ENCODE measurements at regions not wholly inside any gene's neighbourhood (a gene's known extent, or its start where the extent isn't known, plus 50 kb on each side); places are given as distances from the start of the nearest gene placed in this dataset.

DNA sequence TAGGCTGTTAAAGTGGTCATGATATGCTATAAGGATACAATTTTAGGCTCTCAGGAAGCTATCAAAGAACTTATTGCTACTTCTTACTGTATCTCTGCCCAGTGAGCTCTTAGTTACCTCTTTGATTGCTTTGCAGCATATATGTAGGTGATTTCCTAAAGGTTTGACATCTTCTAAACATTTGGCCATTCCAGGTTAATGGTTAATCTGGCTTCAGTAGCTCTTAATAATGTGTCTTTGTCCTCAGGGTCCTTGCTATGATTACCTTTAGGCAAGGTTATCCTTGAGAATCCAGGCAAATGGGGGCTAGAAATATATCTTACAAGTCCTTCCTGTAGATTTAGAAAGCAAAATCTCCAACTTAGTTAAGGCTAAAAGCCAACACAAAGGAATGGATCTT, 575.4 kb downstream of the TFAP2B start:
- no peak for DNase-seq (ENCODE audit: low spot score)

DNA sequence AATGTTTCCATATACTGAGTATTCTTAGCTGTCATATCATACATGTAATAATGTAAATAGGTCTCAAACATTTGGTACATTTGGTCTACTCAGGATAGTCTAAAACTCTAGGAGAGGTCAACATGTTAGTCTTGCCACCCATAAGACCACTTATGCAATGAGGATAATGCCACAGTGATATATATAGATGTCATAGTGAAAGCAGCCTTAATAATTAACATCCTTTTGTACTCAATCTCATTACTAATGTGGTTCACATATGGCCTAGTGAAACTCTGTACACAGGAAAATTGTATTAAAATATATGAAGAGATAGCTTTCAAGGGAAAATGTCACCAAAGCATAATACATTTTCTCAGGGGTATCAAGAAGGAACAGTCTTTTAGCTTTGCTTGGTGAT, 577.9 kb downstream of the TFAP2B start:
- no peak for DNase-seq (ENCODE audit: low spot score)

DNA sequence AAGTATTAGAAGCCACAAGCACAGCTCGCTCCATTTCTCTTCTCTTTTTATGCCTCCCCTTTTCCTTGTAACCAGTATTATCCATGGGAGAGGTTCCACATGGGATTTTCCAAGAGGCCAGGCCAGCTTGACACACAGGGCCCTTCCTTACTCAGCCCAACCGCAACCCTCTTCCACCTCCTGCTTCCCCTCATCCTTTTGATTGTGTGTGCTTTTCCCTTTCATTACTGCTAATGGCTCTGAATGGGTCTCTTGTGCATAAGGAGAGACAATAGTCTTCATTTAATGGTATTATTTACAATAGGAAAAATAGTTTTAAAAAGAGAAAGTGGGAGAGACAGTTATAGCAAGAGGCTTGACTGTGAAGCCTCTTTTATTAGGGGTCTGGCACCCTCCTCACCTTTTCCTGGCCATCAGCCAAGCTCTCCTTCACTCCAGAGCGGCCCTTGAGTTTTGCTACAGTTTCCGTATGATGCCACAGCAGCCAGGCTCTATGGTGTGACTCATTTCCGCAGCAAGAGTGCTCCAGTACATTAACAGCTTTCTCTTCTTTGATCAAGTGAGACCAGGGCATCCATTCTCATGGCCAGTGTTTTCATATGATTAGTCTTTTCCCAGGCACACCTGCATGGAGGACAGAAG, 579.5 kb downstream of the TFAP2B start:
- no peak for DNase-seq (ENCODE audit: low spot score)

DNA sequence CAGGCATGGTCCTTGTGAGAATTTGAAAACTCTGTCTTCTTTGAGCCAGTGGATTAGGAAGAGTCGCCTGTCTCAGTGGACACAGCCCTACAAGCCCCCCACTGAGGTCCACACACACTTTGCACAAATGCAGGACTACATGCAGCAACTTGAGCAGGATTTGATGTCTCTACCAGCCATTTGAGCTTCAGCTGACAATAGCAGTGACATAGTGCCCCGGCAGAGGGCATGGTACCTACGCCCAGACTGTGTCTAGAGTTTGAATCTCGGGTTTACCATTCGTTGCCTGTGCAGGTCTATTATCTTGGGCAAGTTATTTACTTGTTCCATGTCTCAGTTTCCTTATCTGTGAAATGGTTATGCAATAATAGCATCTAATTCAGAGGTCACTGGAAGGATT, 580.1 kb downstream of the TFAP2B start:
- DNase-seq (ENCODE audit: low spot score): peak; percentile 8

DNA sequence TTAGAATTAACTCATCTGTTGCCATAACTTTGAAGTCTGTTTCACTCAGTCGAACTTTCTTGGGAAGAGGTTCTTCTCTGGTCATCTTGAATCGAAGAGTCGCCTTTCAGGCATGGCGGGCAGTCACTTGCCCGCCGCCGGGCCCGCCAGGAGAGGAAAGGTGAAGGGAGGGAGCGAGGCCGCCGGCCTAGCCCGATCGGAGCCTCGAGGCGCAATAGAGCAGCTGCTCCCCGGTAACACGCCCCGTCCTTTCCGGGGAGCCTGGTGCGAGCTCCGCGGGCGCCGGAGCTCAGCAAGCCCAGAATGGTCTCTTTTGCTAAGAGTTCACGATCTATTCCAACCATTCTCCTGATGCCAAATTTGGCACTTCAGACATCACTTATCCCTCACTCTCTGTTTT, 591.8 kb downstream of the TFAP2B start:
- no peak for DNase-seq (ENCODE audit: low spot score)

DNA sequence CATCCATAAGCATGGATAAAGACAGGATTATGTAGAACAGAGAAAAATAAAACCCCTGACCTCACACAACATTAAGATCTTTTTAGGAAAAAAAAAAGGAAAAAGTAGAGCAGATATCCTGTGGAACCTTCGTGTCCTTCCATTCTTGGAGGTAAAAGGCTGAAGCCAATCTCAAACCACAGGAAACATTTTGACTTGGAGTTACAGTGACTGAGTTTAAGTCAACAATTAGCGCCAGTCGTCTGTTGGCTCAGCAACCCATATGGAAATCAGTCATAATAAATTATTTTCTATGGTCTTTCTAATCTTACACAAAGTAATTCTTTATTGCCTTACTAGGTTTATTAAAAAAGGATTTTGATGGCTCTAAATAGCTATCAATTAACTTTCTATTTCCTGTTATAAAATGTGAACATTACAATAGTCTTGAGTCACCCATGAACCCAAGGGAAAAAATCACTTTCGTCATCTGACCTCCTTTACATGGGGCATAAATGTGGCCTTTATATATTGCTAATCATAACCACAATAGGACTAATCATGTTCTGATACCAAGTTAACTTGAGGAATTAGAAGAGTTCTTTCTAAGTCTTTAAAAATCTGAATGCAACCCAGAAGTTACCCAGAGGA, 592.9 kb downstream of the TFAP2B start:
- DNase-seq (ENCODE audit: low spot score): no peak

DNA sequence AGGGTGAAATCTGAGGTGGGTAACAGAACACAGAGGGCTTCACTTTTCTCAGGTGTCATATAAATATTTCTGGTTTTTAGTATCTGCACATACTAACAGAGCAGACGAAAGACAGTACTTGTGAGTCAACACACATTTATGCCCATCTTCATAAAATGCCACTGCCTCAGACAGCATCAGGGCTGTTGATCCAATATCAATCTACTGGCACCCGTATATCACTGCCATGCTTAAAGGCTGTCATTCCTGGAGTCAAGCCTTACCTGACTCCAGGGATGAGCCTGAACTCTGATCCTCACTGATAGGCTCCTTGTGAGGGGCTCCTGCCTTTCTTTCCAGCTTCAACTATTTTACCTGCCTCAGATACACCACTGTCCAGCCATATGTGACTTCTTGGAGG, 595.7 kb downstream of the TFAP2B start:
- DNase-seq (ENCODE audit: low spot score): no peak

DNA sequence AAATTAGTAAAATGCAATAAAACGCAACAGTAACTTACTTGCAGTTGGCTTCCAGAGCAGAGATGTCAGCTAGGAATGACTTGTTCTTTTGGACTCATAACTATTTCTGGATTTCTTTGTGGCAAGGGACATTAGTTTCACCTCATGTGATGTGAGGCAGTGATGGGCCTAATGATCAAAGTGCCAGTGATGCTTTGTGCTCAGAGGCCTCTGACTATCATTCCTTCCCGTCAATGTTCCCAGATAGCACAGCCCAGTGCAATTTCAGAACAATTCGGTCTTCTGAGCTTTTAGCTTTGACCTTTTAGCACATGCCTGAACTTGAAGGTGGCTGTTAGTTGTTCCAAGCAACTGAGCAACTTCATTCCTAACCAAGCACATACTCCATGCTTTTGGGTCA, 596.8 kb downstream of the TFAP2B start:
- DNase-seq (ENCODE audit: low spot score): no peak

DNA sequence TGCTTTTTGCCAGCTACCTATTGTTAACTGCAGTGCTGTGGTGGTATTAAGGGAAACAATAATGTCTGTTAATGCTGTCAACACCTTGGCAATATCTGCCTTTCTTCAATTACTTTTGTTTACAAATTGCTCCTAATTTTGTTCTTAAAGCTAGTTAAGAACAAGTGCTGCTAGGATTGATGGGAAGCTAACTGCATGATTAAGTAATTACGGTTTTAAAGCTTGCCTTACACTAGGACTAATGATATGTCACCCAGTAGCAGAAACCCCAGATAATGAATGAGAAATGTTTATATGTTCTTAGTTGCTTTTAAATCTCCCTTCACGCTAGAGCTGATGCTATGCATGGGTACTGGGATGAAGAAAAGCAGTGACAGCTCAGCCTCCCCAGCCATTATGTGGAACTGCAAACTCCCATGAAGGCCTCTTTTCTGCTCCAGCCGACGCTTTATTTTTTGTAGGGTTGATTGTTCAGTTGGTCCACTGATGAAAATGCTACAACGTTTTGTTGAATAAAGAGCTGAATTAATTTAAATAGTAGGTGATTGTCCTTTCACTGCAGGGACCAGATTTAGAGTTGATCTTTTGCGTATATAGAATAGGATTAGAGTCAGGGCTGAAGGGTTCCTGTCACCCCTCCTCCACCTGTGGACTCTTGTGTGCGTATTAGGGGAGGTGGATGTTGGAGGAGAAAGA, 610.5 kb downstream of the TFAP2B start:
- peak; percentile 16 for DNase-seq (ENCODE audit: low spot score)

DNA sequence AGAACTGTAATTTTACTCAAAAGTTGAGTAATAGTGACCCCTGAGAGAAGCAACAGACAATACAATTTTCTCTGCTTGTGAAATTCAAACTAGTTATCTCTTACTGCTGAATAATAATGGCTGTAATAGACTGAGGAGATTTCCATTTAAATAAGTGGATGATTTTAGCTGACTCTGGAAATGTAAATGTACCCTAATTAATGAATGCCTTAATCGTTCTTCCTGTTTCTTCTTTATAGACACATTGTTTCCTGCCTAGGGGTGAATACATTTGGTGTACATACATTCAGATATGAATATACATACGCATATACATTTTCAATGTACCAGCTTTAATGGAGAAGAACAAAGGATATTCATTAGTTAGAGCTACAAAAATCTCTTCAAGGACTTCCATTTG, 611.9 kb downstream of the TFAP2B start:
- no peak for DNase-seq (ENCODE audit: low spot score)

DNA sequence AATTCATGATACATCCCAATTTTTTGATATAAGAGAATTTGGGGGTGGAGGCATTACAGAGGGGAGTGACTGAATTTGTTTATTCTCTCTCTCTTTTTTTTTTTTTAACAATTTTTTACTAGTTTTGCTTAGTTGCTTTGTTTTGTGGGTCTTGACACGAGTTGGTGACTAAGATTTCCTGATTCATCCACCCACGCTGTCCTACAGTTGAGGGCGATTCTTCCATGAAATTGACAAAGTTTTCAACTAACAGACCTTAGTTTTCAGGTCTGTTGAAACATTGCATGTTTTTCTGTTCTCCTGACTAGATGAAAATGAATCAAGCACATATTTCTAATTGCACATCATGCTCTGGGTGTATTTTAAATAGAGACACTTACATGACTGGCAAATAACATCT, 613.8 kb downstream of the TFAP2B start:
- DNase-seq (ENCODE audit: low spot score): no peak

DNA sequence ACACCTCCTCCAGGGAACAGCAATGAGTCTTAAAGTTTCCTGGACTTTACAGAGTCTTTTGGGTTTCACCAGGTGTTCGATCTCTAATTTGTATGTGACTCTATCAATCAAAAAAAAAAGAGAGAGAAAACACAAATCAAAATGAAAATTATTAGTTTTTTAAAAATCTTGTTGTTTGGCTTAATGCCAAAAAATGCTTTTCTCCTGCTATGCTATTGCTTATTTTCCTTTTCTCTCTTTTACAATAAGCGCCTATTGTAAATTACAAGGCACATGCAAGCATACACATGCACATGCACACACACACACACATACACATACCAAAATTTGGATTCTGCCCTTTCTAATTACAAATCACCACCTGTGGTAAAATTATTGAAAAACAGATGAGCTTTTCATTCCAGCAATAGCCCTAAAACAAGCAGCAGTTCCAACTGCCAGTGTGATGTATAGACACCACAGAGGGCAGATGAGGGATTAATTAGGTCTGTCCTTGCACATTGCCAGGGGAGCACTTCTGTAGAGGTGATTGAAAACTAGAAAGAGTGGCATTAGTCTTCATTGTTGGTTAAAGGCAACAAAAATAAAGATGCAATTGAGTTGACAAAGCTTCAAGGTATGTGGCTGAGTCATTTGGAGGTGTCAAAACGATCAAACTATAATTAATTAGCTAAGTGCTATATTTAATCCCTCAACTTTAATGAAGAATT, 631.7 kb downstream of the TFAP2B start:
- DNase-seq (ENCODE audit: low spot score): no peak

DNA sequence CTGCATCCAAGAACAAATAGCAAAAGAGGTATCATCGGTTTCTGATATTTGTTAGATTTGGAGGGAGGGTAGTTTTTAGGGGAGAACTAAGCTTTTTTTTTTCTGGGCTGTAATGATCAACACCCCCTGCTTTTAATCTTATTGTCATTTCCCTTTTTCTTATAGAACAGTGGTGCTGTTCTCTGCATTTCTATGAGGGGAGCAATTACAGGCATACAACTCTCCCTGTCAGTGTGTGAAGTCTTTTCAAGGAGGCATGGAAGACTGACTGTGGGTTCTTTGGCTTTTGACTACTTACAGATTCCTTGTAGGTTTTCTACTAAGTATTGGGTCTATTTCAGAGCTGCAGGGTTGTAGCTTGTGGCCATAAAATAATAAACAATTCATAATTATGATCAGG, 632.3 kb downstream of the TFAP2B start:
- DNase-seq (ENCODE audit: low spot score): no peak

DNA sequence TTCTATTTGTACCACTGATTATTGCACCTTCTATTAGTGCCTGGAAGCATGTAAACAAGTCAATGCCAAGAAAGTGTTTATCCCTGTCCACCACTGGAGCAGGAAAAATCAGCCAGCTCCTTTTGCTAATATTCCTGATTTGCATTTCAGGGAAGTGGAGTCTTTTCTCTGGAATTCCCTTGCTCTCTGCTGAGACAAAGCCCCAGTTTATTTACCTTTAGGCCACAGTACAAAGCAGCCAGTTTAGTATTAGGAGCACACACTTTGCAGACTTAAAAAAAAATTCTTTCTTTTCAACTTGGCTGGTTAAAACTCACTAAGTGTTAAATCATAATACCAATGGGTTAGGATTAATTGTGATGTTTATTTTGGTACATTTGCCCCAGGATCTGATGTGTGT, 631.1 kb downstream of the PKHD1 start:
- DNase-seq (ENCODE audit: low spot score): no peak

DNA sequence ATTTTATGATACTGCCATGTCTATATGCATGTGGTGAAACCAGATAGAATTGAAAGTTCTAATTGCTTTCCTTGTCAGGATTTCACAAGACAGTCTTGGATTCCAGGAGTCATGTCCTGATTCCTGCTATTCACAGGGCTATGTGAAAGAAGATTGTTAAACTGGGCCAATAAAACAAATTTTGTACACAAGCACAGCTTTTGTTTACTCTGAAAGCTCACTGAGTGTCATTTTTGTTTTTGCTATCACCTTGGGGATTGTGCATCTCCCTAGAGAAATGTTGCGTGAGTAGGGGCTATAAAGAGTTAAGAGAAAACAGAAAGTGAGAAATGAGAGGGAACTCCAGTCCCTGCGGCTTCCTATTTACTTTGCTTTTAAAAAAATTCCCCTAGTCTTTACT, 627.5 kb downstream of the PKHD1 start:
- DNase-seq (ENCODE audit: low spot score): no peak

DNA sequence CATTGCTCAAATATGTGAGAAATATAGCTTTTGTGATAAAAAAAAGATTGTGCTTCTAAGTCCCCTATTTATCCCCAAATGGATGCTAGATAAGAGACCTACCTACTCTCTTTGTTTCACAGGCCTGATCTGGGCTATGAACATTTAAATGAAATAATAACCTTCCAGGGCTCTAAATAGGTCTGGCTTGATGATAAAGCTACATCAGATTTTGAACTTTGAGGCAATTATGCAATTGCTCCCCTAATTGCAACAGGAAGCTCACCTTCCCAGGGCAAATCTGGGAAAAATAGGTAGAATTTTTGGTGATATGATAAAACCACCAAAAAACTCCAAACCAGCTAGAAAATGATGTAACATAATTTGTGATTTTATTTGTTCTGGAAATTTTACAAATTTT, 624.5 kb downstream of the PKHD1 start:
- DNase-seq (ENCODE audit: low spot score): no peak

DNA sequence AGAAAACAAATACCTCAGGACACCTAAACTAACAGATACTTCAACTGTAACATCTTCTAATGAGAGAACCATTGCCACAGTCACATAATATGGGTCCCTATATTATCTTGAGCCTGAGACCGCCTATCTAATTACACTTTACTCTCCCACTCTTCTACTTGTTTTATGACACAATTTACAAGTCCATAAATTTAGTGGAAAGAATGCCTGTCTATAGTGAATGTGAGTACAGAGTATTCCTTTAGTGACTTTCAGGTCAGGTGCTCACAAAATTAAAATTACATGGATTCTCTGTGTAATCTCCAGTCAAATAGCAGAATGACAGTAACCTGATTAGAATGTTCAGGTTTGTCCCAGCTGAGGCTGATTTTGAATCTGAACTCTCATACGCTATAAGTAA, 624.1 kb downstream of the PKHD1 start:
- peak; percentile 52 for DNase-seq (ENCODE audit: low spot score)

DNA sequence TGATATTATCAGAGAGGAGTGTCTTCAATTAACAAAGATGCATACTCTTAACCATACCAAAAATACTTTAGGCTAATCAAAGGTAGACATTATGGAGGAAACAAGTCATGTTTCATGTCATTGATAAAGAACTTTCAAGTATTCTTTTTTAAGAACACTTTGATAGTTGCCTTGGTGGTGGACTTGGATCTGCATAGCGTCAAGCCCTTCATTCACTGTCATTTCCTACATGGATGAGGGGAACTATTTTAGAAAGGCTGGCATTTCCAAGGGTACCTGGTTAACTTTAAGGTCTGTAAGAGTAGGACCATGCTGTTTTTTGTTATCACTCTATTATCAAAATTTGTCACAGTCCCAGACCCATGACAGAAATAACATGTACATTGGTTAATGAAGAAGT, 622.5 kb downstream of the PKHD1 start:
- DNase-seq (ENCODE audit: low spot score): peak; percentile 64

DNA sequence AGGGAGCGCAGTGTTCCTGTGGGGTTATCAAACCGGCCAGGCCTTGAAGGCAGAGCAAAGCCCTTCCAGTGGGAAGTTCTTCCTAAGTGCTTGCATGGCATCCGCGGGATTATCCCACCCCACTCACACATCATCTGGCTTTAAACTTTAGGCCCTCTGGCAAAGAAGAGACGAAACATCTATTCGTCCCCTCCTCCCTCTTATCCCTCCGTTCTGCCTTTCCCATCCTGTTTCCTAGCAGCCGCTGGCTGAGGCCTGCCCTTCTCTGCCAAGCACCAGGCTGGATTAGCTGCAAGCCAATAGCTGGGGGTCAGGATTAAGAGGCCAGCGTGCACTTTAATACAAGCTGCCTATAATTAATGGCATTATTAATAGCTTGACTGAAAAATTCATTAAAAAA, 621.0 kb downstream of the PKHD1 start:
- DNase-seq (ENCODE audit: low spot score): no peak

DNA sequence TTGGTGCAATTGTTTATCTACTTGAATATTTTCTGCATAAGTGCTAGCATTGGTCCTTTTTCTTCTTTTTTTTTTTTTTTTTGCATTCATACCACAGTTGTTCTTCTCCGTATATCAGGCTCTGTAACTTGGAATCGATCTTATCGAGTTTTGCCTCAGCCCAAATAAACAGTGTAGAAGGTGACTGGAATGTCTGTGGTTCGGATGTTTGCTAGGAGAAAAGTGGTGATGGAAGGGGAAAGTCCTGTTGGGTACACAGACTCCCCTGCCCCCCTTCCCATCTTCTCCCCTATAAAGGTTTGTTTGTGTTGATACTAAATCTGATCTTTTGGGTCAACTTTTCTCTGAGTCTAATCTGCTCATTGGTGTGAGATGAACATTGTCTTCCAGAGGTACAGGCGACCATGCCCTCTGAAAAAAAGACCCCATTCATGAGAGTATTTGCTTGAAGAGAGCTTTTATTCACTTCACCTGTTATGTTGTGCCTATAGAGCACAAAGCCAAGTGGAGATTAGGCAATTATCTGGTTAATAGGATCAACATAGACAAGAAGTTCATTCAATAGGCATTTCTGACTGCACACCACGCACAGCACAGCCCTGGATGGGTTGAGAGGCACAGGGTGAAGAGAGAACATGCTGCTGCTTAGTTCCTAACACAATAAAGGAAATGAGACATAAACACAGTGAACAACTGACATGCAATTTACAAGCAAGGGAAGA, 620.0 kb downstream of the PKHD1 start:
- DNase-seq (ENCODE audit: low spot score): no peak

DNA sequence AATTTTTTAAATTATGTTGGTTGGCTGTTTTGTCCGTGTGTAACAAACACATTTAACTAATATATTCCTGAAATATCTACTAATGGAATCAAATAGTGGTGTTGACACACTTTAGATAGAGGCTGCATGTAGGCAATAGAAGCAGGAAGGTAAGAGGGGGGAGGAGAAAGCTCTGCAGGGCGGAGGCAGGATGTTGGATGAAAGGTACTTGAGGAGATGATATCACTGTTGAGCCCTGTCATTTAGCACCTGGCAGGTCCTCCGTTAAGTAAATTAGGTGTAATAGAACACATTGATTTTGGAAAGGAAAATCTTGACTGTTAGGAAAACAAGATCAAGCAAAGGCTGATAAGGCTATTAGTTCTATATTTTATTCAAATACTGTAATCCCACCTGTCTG, 618.7 kb downstream of the PKHD1 start:
- DNase-seq (ENCODE audit: low spot score): no peak

Data from SK-N-DZ (cell line).